ENCODE measurements at regions not wholly inside any gene's neighbourhood (a gene's known extent, or its start where the extent isn't known, plus 50 kb on each side); places are given as distances from the start of the nearest gene placed in this dataset.
"Not testable (repeated sequence)": the region's sequence is repeated elsewhere in the genome, so short reads cannot be mapped to it uniquely, and the experiment has no call there.

DNA sequence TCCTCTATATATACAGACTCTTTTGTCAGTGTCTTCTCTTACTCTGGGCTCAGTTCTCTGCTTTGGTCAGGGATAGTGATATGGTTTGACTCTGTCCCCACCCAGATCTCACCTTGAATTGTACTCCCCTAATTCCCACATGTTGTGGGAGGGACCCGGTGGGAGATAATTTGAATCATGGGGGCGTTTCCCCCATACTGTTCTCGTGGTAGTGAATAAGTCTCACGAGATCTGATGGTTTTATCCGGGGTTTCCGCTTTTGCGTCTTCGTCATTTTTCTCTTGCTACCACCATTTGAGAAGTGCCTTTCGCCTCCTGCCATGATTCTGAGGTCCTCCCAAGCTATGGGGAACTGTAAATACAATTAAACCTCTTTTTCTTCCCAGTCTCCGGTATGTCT, 144.4 kb downstream of the GLUD2 start:
- Histone ChIP-seq H3K27ac (ENCODE audit: low read depth, low read length) (no peak overlapping the region), H3K27me3 (ENCODE audit: control insufficient read depth, low read length) (no peaks in the 10 kb centered on the region), H3K36me3 (ENCODE audit: control insufficient read depth, low read length) (no peaks in the 10 kb centered on the region), H3K9me2 (replicated peaks; ENCODE audit: control insufficient read depth, low read length) (no peaks in the 10 kb centered on the region), H3K4me3 (ENCODE audit: low read length) (no peak overlapping the region), H3F3A (ENCODE audit: control insufficient read depth, insufficient read depth) (no peaks in the 10 kb centered on the region), H4K20me1 (ENCODE audit: control insufficient read depth, insufficient read depth, low read depth, low read length) (no peaks in the 10 kb centered on the region), H3K4me2 (ENCODE audit: low read length) (no peak overlapping the region), H3K79me2 (ENCODE audit: control insufficient read depth, low read length) (no peaks in the 10 kb centered on the region), H3K4me1 (ENCODE audit: control insufficient read depth, low read length) (no peaks in the 10 kb centered on the region), H3K9me3 (ENCODE audit: control insufficient read depth, insufficient read depth, low read length) (no peaks in the 10 kb centered on the region)
- TF ChIP-seq, protein P1, sequence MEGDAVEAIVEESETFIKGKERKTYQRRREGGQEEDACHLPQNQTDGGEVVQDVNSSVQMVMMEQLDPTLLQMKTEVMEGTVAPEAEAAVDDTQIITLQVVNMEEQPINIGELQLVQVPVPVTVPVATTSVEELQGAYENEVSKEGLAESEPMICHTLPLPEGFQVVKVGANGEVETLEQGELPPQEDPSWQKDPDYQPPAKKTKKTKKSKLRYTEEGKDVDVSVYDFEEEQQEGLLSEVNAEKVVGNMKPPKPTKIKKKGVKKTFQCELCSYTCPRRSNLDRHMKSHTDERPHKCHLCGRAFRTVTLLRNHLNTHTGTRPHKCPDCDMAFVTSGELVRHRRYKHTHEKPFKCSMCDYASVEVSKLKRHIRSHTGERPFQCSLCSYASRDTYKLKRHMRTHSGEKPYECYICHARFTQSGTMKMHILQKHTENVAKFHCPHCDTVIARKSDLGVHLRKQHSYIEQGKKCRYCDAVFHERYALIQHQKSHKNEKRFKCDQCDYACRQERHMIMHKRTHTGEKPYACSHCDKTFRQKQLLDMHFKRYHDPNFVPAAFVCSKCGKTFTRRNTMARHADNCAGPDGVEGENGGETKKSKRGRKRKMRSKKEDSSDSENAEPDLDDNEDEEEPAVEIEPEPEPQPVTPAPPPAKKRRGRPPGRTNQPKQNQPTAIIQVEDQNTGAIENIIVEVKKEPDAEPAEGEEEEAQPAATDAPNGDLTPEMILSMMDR (IDR thresholded peaks at IDR 0.05; ENCODE audit: low read depth, low read length, poor library complexity, severe bottlenecking): no peak
- TF ChIP-seq EZH2phosphoT487 (IDR thresholded peaks at IDR 0.05; ENCODE audit: borderline replicate concordance, low read length): no peak

DNA sequence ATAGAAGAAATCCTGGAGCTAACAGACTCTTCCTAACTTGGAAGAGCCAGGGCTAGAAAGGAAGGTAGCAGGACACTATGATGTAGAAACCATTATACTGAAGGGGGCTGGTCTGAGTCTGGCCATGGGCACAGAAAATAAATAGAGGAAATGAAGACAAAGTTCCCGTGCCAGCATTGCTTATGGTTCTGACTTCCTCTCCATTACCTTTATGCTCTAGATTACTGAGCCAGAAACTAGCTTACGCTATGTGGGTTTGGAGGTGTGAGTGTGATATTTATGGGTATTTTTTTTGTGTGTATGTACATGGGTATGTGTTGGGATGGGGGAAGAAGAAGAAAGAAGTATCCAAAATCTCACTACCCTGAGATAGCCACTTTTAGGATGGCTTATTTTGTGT, 148.3 kb downstream of the GLUD2 start:
- H3K9me2 ChIP-seq (replicated peaks; ENCODE audit: control insufficient read depth, low read length): no peaks in the 10 kb centered on the region
- no peaks in the 10 kb centered on the region for H4K20me1 ChIP-seq (ENCODE audit: control insufficient read depth, insufficient read depth, low read depth, low read length)
- H3K4me1 ChIP-seq (ENCODE audit: control insufficient read depth, low read length): no peaks in the 10 kb centered on the region
- TF ChIP-seq EZH2phosphoT487 (IDR thresholded peaks at IDR 0.05; ENCODE audit: borderline replicate concordance, low read length): no peak
- TF ChIP-seq, protein P1 (IDR thresholded peaks at IDR 0.05; ENCODE audit: low read depth, low read length, poor library complexity, severe bottlenecking): no peak
- H3K9me3 ChIP-seq (ENCODE audit: control insufficient read depth, insufficient read depth, low read length): no peaks in the 10 kb centered on the region
- H3K36me3 ChIP-seq (ENCODE audit: control insufficient read depth, low read length): no peaks in the 10 kb centered on the region
- H3K4me2 ChIP-seq (ENCODE audit: low read length): no peak overlapping the region
- H3K27ac ChIP-seq (ENCODE audit: low read depth, low read length): no peak overlapping the region
- no peaks in the 10 kb centered on the region for H3F3A ChIP-seq (ENCODE audit: control insufficient read depth, insufficient read depth)
- H3K27me3 ChIP-seq (ENCODE audit: control insufficient read depth, low read length): no peaks in the 10 kb centered on the region
- H3K79me2 ChIP-seq (ENCODE audit: control insufficient read depth, low read length): no peaks in the 10 kb centered on the region
- H3K4me3 ChIP-seq (ENCODE audit: low read length): no peak overlapping the region

DNA sequence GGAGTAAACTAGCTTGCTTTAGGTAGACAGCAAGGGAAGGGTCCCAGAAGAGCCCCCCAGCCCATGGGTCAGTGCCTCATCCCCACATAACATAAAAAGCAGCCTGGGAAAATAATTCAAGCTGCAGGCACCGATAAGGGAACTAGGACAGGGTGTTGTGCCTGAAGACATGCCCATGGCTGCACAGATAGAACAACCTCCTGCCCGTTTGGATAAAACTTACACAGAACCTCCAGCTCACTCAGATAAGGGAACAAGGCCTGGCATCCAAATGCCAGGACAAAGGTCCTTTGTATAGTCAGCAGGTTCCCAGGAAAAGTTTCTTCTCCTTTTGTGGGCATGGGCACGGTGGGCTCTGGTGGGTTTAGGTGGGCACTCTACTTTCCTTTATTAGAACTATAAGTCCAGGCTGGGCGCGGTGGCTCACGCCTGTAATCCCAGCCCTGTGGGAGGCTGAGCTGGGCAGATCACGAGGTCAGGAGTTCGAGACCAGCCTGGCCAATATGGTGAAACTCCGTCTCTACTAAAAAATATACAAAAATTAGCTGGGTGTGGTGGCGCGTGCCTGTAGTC, 149.5 kb downstream of the GLUD2 start:
- H3K36me3 ChIP-seq (ENCODE audit: control insufficient read depth, low read length); H3K4me1 ChIP-seq (ENCODE audit: control insufficient read depth, low read length); H3K27me3 ChIP-seq (ENCODE audit: control insufficient read depth, low read length); H3K9me3 ChIP-seq (ENCODE audit: control insufficient read depth, insufficient read depth, low read length); H4K20me1 ChIP-seq (ENCODE audit: control insufficient read depth, insufficient read depth, low read depth, low read length); H3K4me3 ChIP-seq (ENCODE audit: low read length); H3F3A ChIP-seq (ENCODE audit: control insufficient read depth, insufficient read depth); H3K9me2 ChIP-seq (replicated peaks; ENCODE audit: control insufficient read depth, low read length); H3K79me2 ChIP-seq (ENCODE audit: control insufficient read depth, low read length); H3K27ac ChIP-seq (ENCODE audit: low read depth, low read length); H3K4me2 ChIP-seq (ENCODE audit: low read length): not testable (repeated sequence)

DNA sequence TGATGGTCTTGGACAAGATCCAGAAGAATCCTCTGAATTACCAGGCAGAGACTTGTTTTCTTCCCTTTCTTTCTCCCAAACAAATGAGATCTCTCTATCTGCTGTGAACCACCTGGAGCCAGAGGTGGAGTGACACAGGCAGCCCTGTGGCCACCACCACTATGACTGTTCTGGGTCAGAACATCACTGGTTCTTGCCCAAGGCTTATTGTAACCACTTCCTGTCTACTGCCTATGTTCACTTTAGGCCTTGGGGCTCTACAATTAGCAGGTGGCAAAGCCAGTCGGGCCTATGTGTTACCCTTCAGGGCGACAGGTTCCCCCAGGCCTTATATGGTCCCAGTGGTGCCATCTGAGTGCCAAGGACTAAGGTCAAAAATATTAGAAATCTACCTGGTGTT, 161.2 kb downstream of the GLUD2 start:
- Histone ChIP-seq H3K9me3 (ENCODE audit: control insufficient read depth, insufficient read depth, low read length) (no peaks in the 10 kb centered on the region), H3K79me2 (ENCODE audit: control insufficient read depth, low read length) (no peaks in the 10 kb centered on the region), H4K20me1 (ENCODE audit: control insufficient read depth, insufficient read depth, low read depth, low read length) (no peaks in the 10 kb centered on the region), H3K4me2 (ENCODE audit: low read length) (no peak overlapping the region), H3K4me1 (ENCODE audit: control insufficient read depth, low read length) (no peaks in the 10 kb centered on the region), H3F3A (ENCODE audit: control insufficient read depth, insufficient read depth) (no peaks in the 10 kb centered on the region), H3K27ac (ENCODE audit: low read depth, low read length) (no peak overlapping the region), H3K36me3 (ENCODE audit: control insufficient read depth, low read length) (no peaks in the 10 kb centered on the region), H3K9me2 (replicated peaks; ENCODE audit: control insufficient read depth, low read length) (no peaks in the 10 kb centered on the region), H3K4me3 (ENCODE audit: low read length) (no peak overlapping the region), H3K27me3 (ENCODE audit: control insufficient read depth, low read length) (no peaks in the 10 kb centered on the region)
- TF ChIP-seq, protein P1 (IDR thresholded peaks at IDR 0.05; ENCODE audit: low read depth, low read length, poor library complexity, severe bottlenecking): no peak
- TF ChIP-seq EZH2phosphoT487 (IDR thresholded peaks at IDR 0.05; ENCODE audit: borderline replicate concordance, low read length): no peak
